LNCAP (cell line): ENCODE measurements at regions not wholly inside any gene's neighbourhood (a gene's known extent, or its start where the extent isn't known, plus 50 kb on each side); places are given as distances from the start of the nearest gene placed in this dataset.

Experiments used
- TF ChIP-seq, protein P1 (sequence below): fragments of 450-650 bp; IDR thresholded peaks from 2 replicates; pipeline ENCODE4 v1.5.1; 2017; ENCODE audit warnings: mild to moderate bottlenecking

- TF ChIP-seq, protein P1, sequence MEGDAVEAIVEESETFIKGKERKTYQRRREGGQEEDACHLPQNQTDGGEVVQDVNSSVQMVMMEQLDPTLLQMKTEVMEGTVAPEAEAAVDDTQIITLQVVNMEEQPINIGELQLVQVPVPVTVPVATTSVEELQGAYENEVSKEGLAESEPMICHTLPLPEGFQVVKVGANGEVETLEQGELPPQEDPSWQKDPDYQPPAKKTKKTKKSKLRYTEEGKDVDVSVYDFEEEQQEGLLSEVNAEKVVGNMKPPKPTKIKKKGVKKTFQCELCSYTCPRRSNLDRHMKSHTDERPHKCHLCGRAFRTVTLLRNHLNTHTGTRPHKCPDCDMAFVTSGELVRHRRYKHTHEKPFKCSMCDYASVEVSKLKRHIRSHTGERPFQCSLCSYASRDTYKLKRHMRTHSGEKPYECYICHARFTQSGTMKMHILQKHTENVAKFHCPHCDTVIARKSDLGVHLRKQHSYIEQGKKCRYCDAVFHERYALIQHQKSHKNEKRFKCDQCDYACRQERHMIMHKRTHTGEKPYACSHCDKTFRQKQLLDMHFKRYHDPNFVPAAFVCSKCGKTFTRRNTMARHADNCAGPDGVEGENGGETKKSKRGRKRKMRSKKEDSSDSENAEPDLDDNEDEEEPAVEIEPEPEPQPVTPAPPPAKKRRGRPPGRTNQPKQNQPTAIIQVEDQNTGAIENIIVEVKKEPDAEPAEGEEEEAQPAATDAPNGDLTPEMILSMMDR: no peak
Observed at GRCh38 chr6:140046016-140046632, 671.7 kb upstream of the CITED2 start.

DNA sequence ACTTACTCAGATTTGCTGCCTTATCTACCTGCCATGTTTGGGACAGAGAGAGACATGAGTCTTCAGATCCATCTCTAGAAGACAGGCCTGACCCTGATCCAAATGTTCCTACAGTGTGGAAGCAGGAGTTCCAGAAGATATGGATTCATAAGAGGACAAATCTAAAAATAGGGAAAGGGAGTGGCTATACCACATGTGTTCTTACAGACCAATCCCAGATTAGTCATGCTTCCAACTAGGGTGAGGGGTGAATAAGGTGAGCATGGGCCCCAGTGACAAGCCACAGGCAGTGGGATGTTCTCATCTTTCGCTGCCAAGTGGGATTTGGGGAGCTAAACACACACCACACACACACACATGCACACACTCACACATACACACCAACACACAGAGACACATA is 670.7 kb upstream of the CITED2 start:
- TF ChIP-seq, protein P1: no peak

DNA sequence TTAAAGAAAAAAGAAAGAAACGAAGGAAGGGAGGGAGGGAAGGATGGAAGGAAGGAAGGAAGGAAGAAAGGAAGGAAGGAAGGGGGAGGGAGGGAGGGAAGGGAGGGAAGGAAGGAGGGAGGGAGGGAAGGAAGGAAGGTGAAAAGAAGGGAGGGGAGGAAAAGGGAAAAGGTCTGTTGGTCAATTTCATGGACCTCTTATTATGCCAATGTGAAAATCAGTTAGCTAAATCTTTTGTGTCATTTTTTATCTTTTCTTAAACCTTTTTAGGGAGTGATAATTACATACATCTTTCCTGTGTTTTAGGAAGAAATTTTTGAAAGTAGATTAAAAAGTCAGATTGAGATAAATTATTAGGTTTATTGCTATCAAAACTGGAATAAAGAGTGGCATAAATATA is 670.2 kb upstream of the CITED2 start:
- TF ChIP-seq, protein P1: no peak

DNA sequence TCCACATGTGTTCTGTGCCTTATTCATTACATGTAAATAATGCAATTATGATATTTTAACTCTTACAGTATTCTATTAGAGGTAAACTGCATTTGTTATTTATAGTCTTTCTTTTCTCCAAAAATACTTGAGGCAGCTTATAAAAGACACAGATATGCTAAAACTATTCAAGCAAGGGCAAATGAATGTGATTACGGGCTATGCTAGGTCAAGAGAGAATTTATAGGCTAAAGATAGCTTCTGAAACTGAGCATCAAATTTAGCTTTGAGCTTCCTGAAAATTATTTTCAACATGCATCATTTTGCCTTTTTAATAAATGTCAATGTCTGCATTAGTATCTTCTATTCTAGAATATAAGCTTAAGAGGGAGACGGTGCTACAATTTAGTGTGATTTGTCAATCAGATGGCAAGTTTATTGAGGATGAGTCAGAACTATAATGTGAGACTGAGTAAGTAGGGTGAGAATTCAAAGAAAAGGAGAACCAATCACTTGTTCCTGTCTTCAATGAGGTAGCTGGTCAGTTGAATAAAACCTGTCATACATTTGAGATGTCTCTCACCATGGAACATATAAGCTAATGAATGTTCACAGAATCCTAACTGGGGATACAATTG is 669.4 kb upstream of the CITED2 start:
- TF ChIP-seq, protein P1: no peak

- TF ChIP-seq, protein P1: no peak
Observed at GRCh38 chr6:140043357-140043756, 668.9 kb upstream of the CITED2 start.

- TF ChIP-seq, protein P1: no peak
Observed at GRCh38 chr6:140041571-140042332, 667.3 kb upstream of the CITED2 start.

GRCh38 chr6:140041056-140041455 is 666.6 kb upstream of the CITED2 start:
- TF ChIP-seq, protein P1: no peak
